SKM-1 (cell line): ENCODE measurements at regions not wholly inside any gene's neighbourhood (a gene's known extent, or its start where the extent isn't known, plus 50 kb on each side); places are given as distances from the start of the nearest gene placed in this dataset.
"Not testable (repeated sequence)": the region's sequence is repeated elsewhere in the genome, so short reads cannot be mapped to it uniquely, and the experiment has no call there.

ENCODE experiments used
- DNase-seq: peaks from one replicate; lab custom pipeline; 2025; ENCODE audit not compliant: unreplicated experiment; lab: John Stamatoyannopoulos, UW

DNA sequence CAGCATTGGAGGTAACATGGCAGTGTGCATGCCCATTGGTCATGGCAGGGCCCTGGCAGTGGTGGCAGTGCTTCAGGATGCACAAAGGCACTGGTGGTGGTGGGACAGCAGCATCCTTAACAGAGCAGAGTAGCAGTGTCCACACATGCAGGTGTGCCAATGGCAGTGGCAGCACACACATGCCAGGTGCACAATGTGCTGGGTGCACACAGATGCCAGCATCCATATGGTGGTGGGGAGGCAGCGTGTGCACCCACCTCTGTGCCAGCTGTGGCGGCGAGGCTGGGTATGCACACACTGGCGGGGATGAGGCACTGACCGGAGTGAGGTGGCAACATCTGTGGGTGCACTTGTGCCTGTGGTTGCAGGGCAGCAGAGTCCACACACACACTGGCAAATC, 150.6 kb downstream of the SI start:
- no peak for DNase-seq

DNA sequence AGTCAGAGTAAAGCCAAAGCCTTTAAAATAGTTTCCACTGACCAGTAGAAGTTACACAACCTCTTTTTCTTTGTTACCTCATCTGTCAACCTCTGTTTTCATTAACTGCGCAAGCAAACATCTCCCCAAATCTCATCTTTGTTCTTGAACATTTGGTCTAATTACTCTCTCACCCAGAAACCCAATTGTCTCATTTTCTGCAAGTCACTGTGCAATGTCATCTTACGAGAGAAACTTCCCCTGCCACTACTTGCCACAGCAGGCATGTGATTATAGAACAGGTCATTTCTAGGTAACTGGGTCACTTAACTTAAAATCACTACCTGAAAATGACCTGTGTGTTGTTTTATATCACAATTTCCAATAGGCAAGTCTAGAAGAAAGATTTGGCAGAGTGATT, 159.4 kb downstream of the SI start:
- DNase-seq = peak; percentile 11

DNA sequence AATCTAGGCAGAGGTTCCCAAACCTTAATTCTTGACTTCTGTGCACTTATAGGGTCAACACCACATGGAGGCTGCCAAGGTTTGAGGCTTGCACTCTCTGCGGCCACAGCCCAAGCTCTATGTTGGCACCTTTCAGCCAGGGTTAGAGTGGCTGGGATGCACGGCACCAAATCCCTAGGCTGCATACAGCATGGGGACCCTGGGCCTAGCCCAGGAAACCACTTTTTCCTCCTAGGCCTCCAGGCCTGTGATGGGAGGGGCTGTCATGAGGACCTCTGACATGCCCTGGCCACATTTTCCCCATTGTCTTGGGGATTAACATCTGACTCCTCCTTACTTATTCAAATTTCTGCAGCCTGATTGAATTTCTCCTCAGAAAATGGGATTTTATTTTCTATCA, 165.4 kb downstream of the SI start:
- no peak for DNase-seq

DNA sequence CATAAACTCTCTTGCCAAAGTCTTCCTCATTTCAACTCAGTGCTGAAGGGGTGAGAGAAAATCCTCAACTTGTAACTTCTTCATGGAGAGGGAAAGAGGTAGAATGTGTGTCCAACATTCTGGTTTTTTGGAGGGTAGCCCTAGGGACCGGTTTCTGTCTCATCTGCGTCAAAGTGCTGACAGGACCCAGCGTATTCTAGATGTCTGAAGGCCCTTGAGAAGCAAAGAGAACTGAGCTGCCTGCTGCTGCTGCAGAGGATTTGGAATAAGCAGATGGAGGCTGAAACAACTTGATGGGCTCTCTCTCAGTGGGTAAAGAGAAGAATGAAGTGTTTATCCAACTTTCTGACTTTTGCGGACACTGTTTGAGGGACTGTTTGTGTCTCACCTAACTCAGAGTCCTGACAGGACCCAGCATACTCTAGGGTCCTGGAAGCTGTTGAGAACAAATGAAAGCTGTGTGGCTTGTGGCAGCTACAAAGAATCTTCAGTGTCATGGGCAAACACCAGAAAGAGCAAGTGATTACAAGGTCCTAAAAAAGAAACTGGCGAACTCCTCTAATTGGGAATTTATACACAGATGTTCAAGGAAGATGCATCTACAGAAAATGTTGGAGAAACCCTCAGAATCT, 174.4 kb downstream of the SI start:
- no peak for DNase-seq

DNA sequence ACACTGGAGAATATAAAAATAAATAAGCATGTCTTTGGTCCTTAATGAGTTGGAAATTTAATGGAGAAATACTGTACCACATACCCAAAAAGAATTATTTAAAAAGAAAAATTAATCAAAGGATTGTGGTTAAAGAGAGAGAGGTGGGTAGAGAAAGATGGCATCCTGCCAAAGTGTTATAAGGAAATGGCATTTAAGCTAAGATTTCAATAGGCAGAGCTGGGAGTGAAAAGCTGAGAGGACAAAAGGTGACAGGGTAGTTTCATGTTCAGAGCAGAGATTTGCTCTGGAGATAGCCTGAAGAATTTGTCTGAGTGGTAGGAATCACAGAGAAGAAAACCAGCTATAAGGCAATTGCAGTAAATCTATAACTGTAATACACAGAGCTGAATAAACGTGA, 181.0 kb downstream of the SI start:
- DNase-seq = no peak

DNA sequence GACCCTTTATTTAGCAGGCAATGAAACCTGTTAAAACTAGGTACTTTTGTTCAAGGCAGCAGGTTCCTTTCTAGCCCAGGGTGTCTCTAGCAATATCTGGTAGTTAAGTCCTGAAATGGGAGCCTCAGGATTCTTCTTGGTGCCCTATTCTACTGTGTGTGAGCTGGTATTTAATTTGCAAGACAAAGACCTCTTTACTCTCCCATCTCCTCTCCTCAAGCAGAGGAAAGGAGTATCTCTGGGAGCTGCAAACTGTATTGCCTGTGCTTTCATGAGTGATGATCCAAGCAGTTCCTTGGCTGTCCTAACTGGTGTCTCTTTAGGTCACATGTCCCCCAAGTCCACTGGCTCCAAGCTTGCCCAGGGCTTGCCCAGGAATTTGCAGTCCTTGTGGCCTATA, 188.2 kb downstream of the SI start:
- DNase-seq = no peak

DNA sequence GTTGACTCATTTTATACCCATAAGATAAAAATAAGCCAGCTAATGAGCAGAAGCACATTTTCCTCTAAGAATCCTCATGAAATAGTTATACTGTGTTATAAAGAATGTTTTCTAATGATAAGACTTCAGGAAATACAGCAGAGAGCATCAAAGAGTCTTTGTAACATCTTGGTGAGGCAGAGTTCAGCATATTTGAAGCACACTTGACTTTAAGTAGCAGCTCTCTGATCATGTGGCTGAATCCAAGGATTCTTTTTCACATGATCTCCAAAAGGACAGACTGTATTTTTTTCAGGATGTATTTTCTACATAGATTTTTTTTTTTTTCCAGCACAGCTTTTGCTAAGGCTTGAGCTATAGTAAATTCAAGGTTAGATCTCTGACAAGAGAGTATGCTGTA, 195.1 kb downstream of the SI start:
- no peak for DNase-seq

DNA sequence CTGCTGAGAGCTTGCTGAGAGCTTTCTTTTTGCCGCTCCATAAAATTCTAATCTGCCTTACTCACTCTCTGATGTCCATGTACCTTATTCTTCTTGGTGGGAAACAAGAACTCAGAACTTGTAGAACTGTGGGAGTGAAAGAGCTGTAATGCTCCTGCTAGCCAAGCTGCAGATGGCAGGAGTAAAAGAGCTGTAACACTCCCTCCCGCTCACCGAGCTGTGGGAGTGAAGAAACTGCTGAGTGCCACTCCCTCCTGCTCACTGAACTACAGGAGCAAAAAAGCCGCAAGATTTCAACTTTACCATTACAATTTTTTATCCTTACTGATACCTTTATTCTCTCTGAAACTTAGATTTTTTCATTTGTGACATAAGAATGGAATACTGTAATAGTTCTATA, 199.1 kb downstream of the SI start:
- no peak for DNase-seq

DNA sequence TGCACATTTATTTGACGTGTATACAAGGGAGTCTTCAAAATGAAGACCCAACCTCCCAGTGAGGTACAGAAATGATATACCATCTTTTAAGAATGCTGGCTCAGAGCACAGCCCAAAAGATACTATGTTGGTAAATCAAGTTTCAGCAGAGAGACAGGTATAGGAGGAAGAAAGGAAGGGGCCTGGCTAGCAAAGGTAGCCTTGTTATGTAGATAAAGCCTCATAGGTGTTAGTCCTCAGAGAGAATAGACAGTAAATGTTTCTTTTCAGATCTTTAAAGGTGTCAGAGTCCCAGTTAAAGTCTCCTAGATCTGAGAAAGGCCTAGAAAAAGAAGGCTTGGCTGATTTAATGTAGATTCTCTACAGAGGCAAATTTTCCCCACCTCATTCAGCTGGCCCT, 213.8 kb downstream of the SI start:
- DNase-seq = no peak

DNA sequence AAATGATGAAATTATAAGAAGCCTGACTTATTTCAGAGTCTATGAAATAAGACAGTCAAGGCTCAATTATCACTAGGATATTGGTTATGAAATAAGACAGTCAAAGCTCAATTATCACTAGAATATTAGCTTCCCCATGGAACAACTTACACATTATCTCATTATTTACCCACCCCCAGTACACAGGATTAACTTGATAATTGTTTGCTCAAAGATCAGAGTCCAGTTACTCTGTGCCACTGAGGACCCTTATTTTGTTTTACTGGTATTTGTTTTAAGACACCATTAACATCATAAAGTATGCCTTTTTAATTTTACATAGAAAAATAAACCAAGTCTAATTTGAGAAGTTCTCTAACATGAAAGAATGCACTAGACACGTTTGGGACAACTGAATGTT, 225.4 kb downstream of the SI start:
- no peak for DNase-seq

DNA sequence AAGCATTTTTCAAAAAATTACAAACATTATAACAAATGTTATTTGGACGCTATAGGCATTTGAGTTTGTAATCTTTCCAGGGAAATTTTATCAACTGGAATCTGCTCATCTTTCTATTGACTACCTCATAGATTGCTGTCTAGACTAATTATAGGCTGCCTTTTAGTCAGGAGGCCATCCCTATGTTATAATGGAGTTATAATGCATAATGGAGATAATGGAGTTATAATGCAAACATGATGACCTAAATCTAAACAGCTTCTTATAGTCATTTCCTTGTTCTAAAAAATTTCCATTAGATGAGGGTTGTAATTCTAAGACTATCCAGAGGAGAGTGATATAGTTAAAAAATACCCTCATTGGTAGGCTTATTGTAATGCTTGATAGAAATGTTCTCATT, 226.4 kb downstream of the SI start:
- no peak for DNase-seq

DNA sequence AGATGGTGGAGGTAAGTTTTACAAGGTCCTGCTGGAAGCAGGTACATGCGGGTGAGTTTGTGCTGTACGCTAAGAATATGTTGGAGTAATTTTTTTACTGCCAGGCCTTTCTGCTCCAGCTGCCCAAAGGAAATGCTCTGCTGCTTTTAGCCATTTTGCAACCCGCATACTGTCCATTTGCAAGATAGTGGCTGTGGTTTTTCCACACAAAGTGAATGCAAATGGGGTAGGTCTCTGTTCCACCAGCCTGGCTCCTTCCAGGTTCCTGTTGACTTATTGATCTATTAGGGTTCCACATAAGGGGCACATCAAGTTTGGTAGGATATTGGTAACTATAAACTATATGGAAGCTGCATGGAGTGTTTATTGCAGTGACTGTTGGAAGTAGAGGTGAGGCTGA, 227.1 kb downstream of the SI start:
- DNase-seq = no peak

DNA sequence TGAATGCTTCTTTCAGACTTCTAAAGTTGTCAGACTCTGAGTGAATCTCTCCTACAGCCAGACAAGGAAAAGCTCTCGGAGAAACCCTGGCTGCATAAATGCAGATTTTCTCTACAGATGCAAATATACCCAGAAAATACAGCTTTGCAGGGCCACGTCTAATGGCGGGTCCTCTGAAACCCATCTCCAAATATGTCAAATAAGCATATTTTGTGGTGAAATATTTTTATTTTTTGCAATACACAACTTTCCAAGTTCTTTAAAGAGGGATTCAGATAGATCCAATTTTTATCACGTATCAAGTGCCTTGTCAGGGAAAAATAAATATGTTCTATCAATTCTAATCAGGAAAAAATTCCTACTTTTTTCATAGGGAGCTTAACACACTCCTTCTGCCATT, 229.4 kb downstream of the SI start:
- no peak for DNase-seq

DNA sequence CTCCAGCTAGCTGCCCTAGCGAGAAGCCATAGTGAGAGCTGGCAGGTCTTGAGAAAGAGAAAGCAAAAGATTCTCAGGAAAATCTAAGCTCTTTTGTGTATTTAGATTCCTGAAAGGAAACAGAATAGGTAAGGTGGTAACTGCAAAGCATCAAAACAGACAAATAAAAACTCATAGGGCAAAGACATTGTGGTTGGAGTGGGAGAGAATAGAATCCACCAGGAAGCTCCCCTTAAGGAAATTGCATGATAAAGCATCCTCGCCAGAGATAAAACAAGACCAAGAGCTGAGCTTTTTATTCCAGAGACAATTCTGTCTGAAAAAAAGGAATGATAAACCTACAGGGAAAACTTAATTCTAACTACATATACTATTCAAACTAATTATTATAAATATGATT, 232.6 kb downstream of the SI start:
- no peak for DNase-seq

DNA sequence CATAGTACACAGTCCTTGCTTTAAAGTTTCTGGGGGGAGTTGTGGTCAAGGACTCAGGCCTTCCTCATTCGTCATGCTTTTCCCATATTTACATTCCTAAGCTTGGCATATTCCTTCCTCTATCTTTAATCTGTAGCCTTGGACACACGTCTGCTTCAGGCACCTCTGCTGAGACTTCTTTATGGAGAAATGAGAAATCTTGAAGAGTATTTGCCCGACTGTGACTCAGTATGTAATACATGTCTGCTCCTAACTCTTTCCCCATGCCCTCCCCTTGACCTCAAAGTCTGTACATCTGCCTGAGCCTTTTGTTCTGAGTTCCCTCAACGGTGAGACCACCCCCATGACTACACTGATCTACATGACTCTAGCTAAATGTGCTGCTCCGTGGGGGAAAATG, 246.1 kb downstream of the SI start:
- DNase-seq = no peak

DNA sequence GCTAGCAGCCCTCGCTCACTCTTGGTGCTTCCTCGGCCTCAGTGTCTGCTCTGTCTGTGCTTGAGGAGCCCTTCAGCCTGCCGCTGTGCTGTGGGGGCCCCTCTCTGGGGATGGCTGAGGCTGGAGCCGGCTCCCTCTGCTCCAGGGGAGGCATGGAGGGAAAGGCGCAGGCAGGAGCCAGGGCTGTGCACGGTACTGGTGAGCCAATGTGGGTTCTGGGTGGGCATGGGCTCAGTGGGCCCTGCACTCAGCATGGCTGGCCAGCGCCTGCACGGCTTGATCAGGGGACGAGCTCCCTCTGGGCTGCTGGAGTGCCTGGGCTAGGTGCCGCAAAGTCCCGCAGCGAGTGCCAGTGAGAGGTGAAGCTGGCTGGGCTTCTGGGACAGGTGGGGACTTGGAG, 260.0 kb downstream of the SI start:
- DNase-seq = no peak

DNA sequence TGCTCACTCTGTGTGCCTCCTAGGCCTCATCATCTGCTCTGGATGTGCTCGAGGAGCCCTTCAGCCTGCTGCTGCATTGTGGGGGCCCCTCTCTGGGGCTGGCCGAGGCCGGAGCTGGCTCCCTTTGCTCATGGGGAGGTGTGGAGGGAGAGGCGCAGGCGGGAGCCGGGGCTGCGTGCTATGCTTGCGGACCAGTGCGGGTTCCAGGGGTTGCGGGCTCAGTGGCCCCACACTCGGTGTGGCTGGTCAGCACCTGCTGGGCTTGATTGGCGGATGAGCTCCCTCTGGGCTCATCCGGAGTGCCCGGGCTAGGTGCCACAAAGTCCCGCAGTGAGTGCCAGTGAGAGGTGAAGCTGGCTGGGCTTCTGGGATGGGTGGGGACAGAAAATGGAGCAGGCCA, 264.2 kb downstream of the SI start:
- no peak for DNase-seq

DNA sequence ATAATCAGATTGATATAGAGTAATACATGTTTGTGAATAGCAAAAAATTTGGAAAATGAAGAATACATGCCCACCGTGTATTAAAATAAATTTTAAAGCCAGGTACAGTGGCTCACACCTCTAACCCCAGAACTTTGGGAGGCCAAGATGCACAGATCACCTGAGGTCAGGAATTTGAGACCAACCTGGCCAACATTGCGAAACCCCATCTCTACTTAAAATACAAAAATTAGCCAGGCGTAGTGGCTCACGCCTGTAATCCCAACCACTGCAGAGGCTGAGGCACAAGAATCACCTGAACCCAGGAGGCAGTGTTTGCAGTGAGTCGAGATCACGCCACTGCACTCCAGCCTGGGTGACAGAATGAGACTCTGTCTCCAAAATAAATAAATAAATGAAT, 266.3 kb downstream of the SI start:
- no peak for DNase-seq

DNA sequence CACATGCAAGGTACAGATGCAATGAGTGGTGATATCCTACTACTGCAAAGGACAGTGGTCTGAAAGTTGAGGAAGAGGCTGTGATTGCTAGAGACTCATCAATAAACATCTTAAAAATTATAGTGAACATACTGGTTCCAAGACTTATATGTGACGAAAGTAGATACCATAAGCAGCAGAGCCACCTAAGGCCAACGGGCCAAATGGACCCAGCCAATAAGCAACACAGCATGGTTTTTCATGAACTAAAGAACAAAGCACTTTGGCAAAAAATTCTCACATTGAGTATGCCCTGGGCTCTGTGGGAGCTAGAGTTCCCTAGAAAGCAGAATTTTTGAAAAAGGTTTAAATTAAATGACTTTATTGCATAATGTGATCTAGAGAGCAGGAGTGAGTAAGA, 272.1 kb downstream of the SI start:
- no peak for DNase-seq

DNA sequence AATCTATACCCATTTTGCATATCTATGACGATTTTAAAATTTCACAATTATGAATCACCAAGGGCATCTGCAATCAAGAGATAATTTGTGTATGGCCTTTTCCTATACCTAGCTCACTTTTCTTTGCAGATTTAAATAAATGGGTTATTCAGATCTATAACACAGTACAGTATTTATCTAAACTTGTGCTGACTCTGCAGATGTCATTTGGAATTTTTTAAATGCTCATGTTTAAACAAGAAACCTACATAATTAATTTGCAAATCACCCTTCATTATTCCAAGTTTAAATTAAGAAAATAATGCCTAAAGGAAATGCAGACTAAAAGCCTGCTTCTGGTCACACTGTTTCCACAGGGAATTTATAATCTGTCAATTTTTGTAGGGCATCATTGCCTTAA, 284.2 kb downstream of the SI start:
- DNase-seq = no peak

DNA sequence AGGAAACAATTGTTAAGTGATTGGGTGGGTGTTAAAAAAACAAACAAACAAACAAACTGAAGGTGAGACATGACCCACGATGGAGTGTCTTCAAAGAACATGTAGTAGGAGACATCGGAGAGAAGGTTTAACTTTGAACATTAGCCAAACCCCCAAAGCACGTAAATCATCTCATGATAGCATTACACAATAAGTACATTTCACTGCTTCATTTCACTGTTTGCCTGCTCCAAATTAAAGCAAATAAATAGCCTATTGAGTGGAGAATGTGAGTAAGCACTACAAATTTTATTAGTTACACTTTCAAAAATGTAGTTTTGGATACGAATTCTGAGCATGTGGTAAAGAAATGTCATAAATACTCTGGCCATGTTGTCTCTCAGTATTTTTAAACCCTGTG, 287.0 kb downstream of the SI start:
- DNase-seq = no peak

DNA sequence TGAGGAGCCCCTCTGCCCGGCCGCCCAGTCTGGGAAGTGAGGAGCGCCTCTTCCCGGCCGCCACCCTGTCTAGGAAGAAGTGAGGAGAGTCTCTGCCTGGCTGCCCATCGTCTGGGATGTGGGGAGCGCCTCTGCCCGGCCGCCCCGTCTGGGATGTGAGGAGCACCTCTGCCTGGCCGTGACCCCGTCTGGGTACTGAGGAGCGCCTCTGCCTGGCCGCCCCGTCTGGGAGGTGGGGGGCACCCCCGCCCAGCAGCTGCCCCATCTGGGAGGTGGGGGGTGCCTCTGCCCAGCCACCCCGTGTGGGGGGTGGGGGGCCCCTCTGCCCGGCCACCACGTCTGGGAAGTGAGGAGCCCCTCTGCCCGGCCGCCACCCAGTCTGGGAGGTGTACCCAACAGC, 293.9 kb downstream of the SI start:
- DNase-seq = not testable (repeated sequence)

DNA sequence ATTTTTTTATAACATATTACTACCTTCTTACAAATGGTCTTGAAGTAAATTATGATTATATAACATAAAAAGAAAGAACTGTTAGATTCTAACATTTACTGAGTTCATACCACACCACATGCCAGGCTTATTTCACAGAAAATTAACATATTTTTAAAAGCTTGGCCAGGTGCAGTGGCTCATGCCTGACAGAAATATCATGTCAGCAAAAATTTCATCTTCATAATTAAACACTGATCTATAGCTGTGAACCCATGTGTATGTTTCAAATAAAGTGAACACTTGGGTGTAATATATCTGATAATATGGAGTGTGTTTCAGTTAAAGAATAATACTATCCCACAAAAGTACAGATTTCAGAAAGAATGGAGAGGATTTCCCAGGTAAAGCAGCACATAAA, 296.5 kb downstream of the SI start:
- no peak for DNase-seq

DNA sequence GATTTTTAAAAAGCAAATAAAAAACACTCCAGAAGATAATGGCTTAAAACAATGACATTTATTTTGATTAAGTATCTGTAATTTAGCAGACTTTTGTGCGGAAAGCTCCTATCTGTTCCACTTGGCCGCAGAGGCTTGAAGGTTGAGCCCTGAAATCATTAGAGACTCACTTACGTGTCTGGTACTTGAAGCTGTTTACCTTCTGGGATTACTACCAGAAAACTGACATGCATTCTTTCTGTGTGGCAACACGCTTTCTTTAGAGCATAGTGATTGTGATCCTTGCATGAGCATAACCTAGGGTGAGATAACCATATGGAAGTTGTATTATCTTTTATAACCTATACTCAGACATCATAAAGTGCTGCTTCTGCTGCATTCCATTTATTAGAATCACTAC, 298.5 kb downstream of the SI start:
- DNase-seq = no peak
